HCT116 (cell line): ENCODE measurements at regions not wholly inside any gene's neighbourhood (a gene's known extent, or its start where the extent isn't known, plus 50 kb on each side); places are given as distances from the start of the nearest gene placed in this dataset.

Experiments
- ATAC-seq: fragments of 200-7000 bp; cut with Tn5 transposase; 2 replicates; pipeline ENCODE4 v1.9.1; 2020; ENCODE audit warnings: mild to moderate bottlenecking, moderate library complexity
- BruUV-seq: library from RNA; stranded (reverse); fragments of 400-500 nt; replicated peaks from 2 replicates; lab custom pipeline; 2021; lab: Mats Ljungman, UMichigan
- CTCF ChIA-PET: fragments of 300-600 bp; sonication (Branson Sonifier 250); formaldehyde crosslinking; loops from one replicate; lab custom pipeline; 2021; ENCODE audit warnings: antibody characterized with exemption; lab: Charles Lee
- POLR2A ChIA-PET: fragments of 300-600, 350-600 bp; sonication (Branson Sonifier 250); formaldehyde crosslinking; loops from one replicate; lab custom pipeline; 2021; ENCODE audit warnings: antibody characterized with exemption; lab: Charles Lee
- RAD21 ChIA-PET, 2 experiments: fragments of 300-600 bp; sonication (Branson Sonifier 250); formaldehyde crosslinking; loops; one replicate each; lab custom pipeline; 2023; ENCODE audit warnings: low total read pairs in 2 of 2; ENCODE audit not compliant: uncharacterized antibody in 2 of 2, unreplicated experiment in 2 of 2, low non-redundant PET in 1 of 2; lab: Charles Lee
- DNase-seq: peaks from one replicate; pipeline ENCODE4 v3.0.0-alpha.2; 2010; ENCODE audit warnings: low read depth, low spot score
- H2AFZ ChIP-seq: fragments of 200-600 bp; shearing (Covaris generic), sonication (generic); 2 replicates; pipeline ENCODE4 v1.6.1; 2017; ENCODE audit warnings: low read depth, mixed run types, mixed read lengths, antibody characterized with exemption, low read length; ENCODE audit not compliant: poor library complexity, severe bottlenecking
- H3K27ac ChIP-seq: 2 replicates; pipeline ENCODE4 v1.5.1; 2012; ENCODE audit warnings: low read depth, low read length
- H3K27me3 ChIP-seq: fragments of 200-600 bp; sonication (generic); 2 replicates; pipeline ENCODE4 v1.6.1; 2016; ENCODE audit warnings: mixed run types, low read length, mixed read lengths; ENCODE audit not compliant: insufficient read depth
- H3K36me3 ChIP-seq, 2 experiments: fragments of 200-500 bp in 1 of 2; fragments of 200-600 bp in 1 of 2; sonication (Bioruptor generic) in 1 of 2; sonication (generic) in 1 of 2; 2 replicates each; pipeline versions ENCODE4 v1.5.1 to v1.6.1; 2014 to 2016; ENCODE audit warnings: low read length in 2 of 2, inconsistent platforms in 1 of 2, mixed read lengths in 1 of 2, mixed run types in 1 of 2; ENCODE audit not compliant: insufficient read depth in 2 of 2, control insufficient read depth in 1 of 2
- H3K4me1 ChIP-seq, 2 experiments: fragments of 200-600 bp in 1 of 2; sonication (generic) in 1 of 2; 2 replicates each; pipeline versions ENCODE4 v1.5.1 to v1.6.1; 2012 to 2017; ENCODE audit warnings: low read length in 2 of 2, inconsistent platforms in 1 of 2, mild to moderate bottlenecking in 1 of 2, mixed read lengths in 1 of 2, mixed run types in 1 of 2, moderate library complexity in 1 of 2; ENCODE audit not compliant: insufficient read depth in 2 of 2, control insufficient read depth in 1 of 2
- H3K4me2 ChIP-seq: fragments of 200-600 bp; sonication (generic); 2 replicates; pipeline ENCODE4 v1.6.1; 2017; ENCODE audit warnings: mixed run types, low read length, mixed read lengths
- H3K4me3 ChIP-seq, 2 experiments: fragments of 200-600 bp in 1 of 2; sonication (generic) in 1 of 2; replicated peaks in 1 of 2; 2 replicates each; pipeline ENCODE4 v1.5.1; 2011 to 2016; ENCODE audit warnings: low read length in 2 of 2, control low read depth in 1 of 2, low read depth in 1 of 2, mild to moderate bottlenecking in 1 of 2, mixed read lengths in 1 of 2, mixed run types in 1 of 2
- H3K79me2 ChIP-seq: fragments of 200-600 bp; sonication (generic); 2 replicates; pipeline ENCODE4 v1.6.1; 2017; ENCODE audit warnings: mild to moderate bottlenecking, mixed run types, low read length, moderate library complexity, mixed read lengths; ENCODE audit not compliant: insufficient read depth
- H3K9ac ChIP-seq: fragments of 200-600 bp; sonication (generic); 2 replicates; pipeline ENCODE4 v1.6.1; 2016; ENCODE audit warnings: low read length, mixed read lengths
- H3K9me2 ChIP-seq: fragments of 200-600 bp; sonication (generic), shearing (Covaris generic); 2 replicates; pipeline ENCODE4 v1.6.1; 2017; ENCODE audit warnings: mixed run types, mild to moderate bottlenecking, moderate library complexity; ENCODE audit not compliant: insufficient read depth
- H3K9me3 ChIP-seq, 2 experiments: fragments of 200-500 bp in 1 of 2; fragments of 200-600 bp in 1 of 2; sonication (Bioruptor generic) in 1 of 2; sonication (generic) in 1 of 2; 2 replicates each; pipeline ENCODE4 v1.6.1; 2014 to 2017; ENCODE audit warnings: low read length in 2 of 2, mixed read lengths in 2 of 2, inconsistent platforms in 1 of 2, low read depth in 1 of 2, mild to moderate bottlenecking in 1 of 2, mixed run types in 1 of 2, moderate library complexity in 1 of 2; ENCODE audit not compliant: control insufficient read depth in 1 of 2, insufficient read depth in 1 of 2
- H4K20me1 ChIP-seq: fragments of 200-600 bp; sonication (generic), shearing (Covaris generic); 2 replicates; pipeline ENCODE4 v1.6.1; 2017; ENCODE audit warnings: mixed run types, mild to moderate bottlenecking, moderate library complexity; ENCODE audit not compliant: insufficient read depth
- CBX3 ChIP-seq: IDR thresholded peaks from 2 replicates; pipeline ENCODE4 v1.6.1; 2012; ENCODE audit warnings: low read depth
- FOSL1 ChIP-seq: IDR thresholded peaks from 2 replicates; pipeline ENCODE4 v1.6.1; 2012; ENCODE audit warnings: low read depth
- POLR2A ChIP-seq: IDR thresholded peaks from 2 replicates; pipeline ENCODE4 v1.7.0; 2011; ENCODE audit warnings: borderline replicate concordance; ENCODE audit not compliant: insufficient read depth, insufficient read length; ENCODE audit errors: extremely low read depth
- intact Hi-C: fragments of 100-400 bp; cut with micrococcal nuclease; formaldehyde crosslinking; loops from 2 replicates; pipeline ENCODE4 v1.10.0; 2022
- TF ChIP-seq, protein P1 (sequence below): IDR thresholded peaks from 2 replicates; pipeline ENCODE4 v1.6.1; 2012
- TF ChIP-seq, protein P2 (sequence below), 3 experiments: fragments of 200-600 bp in 1 of 3; sonication (generic) in 1 of 3; IDR thresholded peaks in 2 of 3; conservative IDR thresholded peaks in 1 of 3; 2 replicates each; pipeline ENCODE4 v1.5.1; 2012 to 2017; ENCODE audit warnings: low read depth in 2 of 3, low read length in 2 of 3, antibody characterized with exemption in 1 of 3, borderline replicate concordance in 1 of 3, control low read depth in 1 of 3, mild to moderate bottlenecking in 1 of 3, mixed read lengths in 1 of 3, mixed run types in 1 of 3, moderate library complexity in 1 of 3; ENCODE audit not compliant: insufficient read depth in 1 of 3
- TF ChIP-seq, protein P3 (sequence below): IDR thresholded peaks from 2 replicates; pipeline ENCODE4 v1.6.1; 2012; ENCODE audit warnings: low read depth

DNA sequence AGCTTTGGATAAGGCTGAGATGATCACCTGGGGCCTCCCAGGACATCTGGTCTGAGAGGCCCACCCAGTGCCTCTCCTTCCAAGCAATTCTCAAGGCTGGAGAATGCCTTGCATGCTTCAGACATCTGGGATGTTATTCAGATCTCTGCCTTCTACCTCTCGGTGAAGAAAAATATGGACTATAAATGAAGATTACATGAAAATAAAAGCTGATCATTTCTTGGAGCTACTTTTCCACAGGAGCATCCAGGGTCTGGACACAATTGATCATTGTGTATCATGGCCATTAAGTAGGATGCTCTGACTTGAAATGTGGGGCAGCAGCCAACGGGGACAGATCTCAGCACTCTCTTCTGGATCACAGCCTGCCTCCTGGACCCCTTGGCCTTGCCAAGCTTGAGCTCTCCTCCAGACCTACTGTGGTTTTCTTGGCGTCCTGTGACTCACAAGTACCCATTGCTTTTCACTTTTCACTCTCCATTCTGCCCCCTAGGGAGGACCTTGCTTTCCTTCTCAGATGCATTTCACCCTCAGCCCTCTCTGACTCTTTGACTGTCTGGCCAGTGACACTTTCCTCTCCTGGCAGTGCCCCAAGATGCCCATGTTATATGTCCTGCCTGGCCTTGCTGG is 203.1 kb downstream of the INSIG2 start:
- Histone ChIP-seq H3K4me1 (no peaks in the 10 kb centered on the region), H3K9me2 (no peaks in the 10 kb centered on the region), H3K9me3 (no peaks in the 10 kb centered on the region), H2AFZ (no peak overlapping the region), H3K4me2 (no peak overlapping the region), H3K9ac (no peak overlapping the region), H3K79me2 (no peaks in the 10 kb centered on the region), H3K27me3 (no peaks in the 10 kb centered on the region), H3K4me3 (no peak overlapping the region), H4K20me1 (no peaks in the 10 kb centered on the region), H3K36me3 (no peaks in the 10 kb centered on the region), H3K27ac (no peak overlapping the region)
- CTCF ChIA-PET: interaction anchor here (0.8 kb wide), 1 partner anchor 245 kb away, joined by 3 read pairs; no protein-coding TSS in a partner anchor
- ATAC-seq (peak; percentile 58; the same call in 1 of the 2 replicates), DNase-seq (no peak)
- POLR2A ChIA-PET: no interaction called here
- BruUV-seq: no TSS peak
- TF ChIP-seq, protein P1, sequence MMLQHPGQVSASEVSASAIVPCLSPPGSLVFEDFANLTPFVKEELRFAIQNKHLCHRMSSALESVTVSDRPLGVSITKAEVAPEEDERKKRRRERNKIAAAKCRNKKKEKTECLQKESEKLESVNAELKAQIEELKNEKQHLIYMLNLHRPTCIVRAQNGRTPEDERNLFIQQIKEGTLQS: no peak
- TF ChIP-seq, protein P2, sequence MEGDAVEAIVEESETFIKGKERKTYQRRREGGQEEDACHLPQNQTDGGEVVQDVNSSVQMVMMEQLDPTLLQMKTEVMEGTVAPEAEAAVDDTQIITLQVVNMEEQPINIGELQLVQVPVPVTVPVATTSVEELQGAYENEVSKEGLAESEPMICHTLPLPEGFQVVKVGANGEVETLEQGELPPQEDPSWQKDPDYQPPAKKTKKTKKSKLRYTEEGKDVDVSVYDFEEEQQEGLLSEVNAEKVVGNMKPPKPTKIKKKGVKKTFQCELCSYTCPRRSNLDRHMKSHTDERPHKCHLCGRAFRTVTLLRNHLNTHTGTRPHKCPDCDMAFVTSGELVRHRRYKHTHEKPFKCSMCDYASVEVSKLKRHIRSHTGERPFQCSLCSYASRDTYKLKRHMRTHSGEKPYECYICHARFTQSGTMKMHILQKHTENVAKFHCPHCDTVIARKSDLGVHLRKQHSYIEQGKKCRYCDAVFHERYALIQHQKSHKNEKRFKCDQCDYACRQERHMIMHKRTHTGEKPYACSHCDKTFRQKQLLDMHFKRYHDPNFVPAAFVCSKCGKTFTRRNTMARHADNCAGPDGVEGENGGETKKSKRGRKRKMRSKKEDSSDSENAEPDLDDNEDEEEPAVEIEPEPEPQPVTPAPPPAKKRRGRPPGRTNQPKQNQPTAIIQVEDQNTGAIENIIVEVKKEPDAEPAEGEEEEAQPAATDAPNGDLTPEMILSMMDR (IDR thresholded peaks at IDR 0.05 in 2 of 3, conservative IDR thresholded peaks at IDR 0.05 in 1 of 3; ENCODE audit: borderline replicate concordance in 1 of 3, insufficient read depth in 1 of 3, low read depth in 2 of 3, low read length in 2 of 3): 0 out of 6 replicates have a peak, but pooled peaks of 1 of the 3 experiments have one; percentile 6
- TF ChIP-seq POLR2A (no peak), FOSL1 (no peak), CBX3 (no peak)
- TF ChIP-seq, protein P3, sequence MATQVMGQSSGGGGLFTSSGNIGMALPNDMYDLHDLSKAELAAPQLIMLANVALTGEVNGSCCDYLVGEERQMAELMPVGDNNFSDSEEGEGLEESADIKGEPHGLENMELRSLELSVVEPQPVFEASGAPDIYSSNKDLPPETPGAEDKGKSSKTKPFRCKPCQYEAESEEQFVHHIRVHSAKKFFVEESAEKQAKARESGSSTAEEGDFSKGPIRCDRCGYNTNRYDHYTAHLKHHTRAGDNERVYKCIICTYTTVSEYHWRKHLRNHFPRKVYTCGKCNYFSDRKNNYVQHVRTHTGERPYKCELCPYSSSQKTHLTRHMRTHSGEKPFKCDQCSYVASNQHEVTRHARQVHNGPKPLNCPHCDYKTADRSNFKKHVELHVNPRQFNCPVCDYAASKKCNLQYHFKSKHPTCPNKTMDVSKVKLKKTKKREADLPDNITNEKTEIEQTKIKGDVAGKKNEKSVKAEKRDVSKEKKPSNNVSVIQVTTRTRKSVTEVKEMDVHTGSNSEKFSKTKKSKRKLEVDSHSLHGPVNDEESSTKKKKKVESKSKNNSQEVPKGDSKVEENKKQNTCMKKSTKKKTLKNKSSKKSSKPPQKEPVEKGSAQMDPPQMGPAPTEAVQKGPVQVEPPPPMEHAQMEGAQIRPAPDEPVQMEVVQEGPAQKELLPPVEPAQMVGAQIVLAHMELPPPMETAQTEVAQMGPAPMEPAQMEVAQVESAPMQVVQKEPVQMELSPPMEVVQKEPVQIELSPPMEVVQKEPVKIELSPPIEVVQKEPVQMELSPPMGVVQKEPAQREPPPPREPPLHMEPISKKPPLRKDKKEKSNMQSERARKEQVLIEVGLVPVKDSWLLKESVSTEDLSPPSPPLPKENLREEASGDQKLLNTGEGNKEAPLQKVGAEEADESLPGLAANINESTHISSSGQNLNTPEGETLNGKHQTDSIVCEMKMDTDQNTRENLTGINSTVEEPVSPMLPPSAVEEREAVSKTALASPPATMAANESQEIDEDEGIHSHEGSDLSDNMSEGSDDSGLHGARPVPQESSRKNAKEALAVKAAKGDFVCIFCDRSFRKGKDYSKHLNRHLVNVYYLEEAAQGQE: no peak
- intact Hi-C loops: no loop called here
- RAD21 ChIA-PET: no interaction called here
